8988T (cell line): ENCODE measurements at regions not wholly inside any gene's neighbourhood (a gene's known extent, or its start where the extent isn't known, plus 50 kb on each side); places are given as distances from the start of the nearest gene placed in this dataset.

ENCODE experiments used
- DNase-seq: peaks from one replicate; pipeline ENCODE4 v3.0.0; 2011

DNA sequence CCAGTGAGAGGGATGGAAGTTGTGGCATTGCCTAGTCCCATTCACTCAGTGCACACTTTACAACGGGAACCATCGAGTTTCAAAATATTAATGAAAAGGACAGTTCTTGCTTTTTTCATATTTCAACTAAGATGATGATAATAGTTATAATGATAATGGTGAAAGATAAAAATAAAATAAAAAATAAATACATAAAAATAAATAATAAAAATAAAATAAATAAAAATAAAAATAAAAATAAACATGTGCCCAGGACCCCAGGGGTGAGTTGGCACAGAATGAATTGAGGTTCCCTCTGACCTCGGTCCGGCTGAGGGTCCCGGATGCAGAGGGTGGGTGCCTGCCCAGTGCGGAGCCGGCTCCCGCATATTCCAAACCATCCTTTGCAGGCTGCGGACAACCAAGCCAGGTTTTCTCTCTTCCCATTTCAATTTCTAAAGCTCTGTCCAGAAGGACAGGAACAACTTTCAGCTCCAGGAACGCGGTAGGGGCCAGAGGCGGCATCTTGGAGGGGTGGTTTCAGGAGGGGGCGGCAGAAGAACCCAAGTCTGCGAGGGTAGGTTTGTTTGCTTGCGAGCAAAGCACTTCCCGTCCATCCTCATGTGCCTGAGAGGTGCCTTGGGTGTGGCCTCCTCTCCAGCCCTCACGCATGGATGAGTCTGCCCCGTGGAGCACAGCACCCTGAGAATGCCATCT is 236.8 kb downstream of the DLL1 start:
- DNase-seq = no peak

DNA sequence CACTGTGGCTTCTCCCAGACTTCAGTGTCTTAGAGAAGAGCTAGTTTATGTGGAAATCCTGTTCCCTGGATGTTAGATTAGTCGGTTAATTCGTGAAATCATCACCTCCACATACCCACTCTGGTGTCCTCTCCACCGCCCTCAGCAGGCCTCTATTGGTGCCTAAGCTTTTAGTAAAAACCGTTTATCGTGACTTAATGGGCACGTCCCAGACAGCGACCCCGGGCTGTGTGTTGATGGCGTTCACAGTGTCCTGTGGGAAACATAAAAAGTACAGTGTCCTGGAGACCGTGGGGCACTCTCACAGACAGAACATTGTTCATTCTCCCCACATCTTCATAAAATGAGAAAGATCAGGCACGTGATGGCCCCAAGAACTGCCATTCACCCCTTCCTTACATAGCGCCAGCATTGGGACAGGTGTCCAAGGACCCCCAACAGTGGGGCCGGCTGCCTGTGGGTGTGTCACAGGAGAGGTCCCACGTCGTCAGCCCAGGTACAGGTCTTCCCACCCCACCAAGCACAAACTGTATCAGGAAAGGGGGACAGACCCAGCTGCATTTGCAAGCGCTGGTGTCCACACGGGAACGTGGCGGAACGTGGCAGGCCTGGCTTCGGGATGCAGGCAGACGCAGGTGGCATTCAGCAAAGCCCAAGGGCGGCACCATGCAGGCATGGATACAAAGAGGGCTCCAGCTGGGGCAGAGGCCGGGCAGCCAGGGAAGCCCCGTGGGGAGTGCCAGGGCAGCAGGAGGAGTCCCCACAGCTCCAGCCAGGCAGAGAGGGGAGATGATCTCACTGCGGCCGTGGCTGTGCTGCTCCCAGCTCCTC is 237.7 kb downstream of the DLL1 start:
- no peak for DNase-seq

DNA sequence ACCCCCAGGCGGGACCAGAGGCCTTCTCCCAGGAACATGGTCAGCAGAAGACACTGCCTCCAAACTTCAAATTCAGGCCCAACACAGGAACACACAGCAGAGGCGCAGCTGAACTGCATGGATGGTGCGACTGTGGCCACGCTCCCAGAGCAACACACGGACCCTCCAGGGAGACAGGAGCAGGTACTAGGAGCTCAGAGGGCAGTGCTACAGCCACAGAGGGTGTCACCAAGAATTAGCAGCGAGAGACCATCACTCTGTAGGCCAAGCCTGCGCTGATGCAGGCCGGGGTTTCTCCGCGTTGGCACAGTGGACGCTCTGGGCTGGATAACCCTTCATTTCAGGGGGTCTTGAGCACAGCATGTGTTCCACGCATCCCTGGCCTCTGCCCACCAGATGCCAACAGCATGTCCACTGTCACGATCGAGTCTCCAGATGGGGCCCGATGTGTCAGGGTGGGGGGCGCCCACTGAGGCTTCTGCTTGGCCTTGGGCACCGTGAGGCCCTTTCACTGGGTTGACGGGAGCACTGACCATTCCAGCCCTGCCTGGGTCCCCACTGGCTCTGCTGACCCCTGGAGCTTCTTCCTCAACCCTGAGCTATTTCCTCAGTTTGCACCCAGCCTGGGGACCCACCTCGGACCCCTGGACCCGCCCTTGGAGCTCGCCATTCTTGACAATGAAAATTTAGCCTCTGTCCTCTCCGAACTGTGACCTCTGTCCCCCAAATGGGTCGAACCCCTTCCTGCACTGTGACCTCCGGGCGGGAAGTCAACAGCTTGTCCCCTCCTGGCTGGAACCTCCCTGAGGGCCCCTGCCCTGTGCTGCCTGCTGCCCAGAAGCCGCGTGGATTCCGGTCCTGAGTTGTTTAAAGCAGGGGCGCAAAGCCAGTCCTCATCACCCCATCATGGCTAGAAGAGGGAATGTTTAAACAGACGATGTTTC is 239.4 kb downstream of the DLL1 start:
- no peak for DNase-seq

DNA sequence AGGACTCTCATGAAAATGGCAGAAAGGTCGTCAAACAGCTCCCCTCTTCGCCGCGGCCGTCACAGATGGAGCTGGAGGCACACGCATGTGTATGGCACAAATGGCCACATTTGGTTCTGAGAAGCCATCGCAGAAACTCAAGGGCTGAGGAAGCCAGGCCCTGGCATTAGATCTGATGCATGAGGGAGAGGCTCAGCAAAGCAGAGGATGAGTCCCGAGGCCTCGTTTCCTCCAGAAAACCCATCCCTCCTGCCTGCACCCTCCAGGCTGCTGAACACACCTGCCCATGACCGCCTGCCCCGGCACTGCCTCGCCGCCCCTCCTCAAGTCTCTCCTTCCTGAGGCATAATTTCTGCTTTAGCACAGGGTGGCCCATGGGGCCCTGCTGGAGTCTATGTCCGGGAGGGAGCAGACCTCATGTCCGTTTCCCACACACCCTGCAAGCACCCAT is 240.3 kb downstream of the DLL1 start:
- no peak for DNase-seq

DNA sequence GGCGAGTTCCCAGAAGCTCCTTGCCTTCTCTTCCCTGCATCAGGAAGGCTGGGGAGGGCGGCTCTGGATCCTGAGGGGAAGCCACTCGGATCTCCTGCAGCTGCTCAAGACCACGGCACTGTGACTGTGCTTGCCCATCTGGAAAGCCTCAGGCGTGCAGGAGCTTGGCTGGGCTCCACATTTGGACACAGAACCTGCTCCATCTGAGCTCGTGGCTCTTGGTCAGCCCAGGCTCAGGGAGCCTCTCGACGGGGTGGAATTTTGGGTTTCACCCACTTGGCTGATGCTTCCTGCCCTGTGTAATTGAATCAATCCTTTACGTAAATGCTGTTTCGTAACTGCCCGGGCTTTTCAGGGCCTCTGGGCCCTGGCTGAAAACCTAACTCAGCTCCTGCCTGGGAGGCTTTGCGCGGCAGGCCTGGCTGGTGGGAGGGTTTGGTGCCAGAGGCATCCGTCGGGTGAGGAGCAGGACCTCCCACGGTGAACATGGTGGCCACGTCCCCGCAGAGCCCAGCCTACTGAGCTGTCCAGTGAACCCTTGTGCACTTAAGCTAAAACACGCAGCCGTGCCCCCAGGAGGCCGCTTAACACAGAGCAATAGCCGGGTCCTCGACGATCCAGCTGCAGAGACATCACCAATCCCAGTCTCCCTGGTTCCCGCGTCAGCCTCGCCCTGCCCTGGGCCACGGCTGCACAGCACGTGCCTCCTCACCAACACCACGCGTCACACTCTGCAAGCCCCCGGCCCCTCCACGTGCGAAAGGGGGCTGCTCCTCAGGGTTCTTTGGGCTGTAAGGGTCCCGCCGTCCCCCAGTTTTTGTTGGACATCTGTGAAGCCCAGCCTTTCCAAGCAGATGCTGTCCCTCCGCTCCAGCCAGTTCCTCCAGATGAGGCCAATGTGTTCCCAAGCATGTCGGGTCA is 241.0 kb downstream of the DLL1 start:
- no peak for DNase-seq

DNA sequence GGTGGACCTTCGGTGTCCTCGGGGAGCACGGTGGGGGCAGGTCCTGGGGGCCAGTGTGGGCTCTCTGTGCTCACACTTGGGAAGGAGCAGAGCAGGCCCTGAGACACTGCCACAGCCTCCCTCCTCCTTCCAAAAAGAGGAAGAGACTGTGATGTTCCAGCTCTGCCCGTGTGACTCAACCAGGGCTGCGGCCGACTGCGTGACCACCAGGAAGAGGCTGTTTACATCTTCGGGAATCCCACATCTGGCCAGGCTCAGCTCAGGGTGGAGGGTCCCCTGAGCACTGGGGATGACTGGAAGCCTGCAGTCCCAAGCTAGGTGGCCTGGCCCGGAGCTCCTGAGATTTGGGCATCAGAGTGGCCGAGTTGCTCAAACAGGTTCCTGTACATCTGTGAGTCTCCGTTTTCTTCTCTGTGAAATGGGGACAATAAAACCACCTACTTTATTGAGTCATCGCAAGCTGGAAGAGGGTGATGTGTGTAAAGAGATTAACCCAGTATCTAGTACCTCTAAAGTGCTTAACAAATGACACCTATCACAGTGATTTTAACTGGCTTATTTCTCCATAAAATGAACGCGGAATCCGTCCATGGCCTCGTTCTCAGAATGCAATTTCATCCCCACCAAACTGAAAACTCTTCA is 242.1 kb downstream of the DLL1 start:
- no peak for DNase-seq

DNA sequence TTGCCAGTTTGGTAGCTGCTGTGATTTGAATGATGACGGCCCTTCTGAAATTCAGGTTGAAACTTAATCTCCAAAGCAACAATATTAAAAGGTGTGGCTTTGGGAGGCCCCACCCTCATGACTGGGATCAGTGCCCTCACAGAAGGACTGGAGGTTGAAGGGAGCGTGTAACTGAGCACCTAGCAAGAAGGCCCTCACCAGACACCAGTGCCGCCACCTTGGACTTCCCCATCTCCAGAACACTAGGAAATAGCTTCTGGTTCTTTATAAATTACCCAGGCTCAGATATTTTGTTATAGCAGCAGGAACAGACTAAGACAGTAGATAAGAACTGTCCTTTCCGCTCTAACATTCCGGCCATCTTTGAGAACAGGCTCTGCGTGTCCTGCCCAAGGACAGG is 243.1 kb downstream of the DLL1 start:
- DNase-seq = no peak

DNA sequence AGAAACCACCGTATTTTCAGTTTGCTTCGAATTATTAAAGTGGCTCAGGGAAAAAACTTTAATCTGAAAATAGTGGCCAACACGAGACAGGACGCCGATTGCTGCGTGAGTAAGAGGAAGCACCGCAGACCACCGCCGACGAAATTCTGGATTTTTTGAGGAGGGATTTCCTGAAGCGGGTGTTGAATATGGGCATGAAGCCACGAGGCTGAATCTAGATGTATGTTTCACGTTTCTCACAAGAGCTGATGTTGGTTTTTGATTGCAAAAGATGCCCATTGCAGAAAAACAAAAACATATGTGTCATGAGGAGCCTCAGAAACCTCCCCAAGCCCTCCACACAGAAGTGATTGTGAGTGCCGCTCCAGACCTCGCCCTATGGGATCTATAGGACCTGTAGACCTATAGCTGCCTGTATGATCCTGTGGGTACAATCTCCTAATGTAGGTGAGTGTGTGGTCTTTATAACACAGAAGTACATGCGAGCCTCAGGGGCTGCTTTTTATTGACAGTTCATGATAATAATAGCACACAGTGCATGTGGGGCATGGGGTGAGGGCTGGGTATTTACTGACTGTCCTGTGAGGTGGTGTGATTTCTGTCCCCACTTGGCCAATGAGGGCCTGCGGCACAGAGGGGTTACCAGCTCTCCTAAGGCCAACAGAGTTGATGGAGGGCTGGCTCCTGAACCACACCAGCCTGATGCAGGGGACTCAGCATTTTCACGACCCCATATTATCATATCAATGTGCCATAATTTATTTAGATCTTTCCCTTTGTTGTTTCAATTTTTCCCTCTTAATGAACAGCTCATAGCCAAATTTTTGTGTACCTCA is 243.9 kb downstream of the DLL1 start:
- DNase-seq = no peak

DNA sequence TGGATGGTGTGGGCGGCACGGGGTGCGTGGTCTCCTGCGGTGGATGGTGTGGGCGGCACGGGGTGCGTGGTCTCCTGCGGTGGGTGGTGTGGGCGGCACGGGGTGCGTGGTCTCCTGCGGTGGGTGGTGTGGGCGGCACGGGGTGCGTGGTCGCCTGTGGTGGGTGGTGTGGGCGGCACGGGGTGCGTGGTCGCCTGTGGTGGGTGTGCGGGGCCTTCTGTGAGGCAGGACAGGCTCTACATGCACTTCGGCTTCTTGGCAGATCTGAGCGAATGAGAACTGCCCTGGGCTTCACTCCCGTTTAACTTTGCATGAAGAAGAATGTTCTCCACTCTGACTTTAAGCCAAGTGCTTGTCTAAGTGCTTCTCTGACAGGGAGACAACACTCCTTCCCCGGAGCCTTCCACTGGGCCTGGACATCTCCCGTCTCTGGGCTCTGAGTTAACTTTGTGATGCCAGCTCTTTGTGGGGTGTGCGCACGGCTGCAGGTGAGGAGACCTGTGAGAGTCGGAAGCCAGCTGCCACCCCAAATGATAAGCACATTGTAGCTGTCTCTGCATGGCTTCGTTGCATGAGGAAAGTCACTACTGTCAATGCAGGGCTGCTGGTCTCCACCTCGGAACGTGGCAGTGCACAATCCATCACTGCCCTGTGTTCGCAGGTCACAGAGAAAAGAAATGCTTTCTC is 244.8 kb downstream of the DLL1 start:
- DNase-seq = no peak

DNA sequence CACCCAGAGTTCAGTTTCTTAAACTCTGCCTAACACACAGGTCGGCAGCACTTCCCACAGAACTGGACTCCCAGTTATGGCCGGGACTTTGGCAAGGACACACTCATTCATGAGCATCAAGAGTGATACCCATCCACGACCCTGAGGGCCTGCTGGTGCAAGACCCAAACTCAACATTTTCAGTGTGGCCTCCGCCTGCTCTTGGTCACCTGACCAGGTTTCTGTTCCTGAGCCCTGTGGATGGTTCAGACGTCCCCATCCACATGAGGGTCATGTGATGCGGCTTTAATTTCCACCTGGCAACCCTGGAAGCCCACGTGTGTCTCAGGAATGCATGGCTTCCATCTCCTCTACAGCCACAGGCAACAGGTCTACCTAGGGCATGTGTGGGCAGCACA is 245.3 kb downstream of the DLL1 start:
- DNase-seq = no peak

DNA sequence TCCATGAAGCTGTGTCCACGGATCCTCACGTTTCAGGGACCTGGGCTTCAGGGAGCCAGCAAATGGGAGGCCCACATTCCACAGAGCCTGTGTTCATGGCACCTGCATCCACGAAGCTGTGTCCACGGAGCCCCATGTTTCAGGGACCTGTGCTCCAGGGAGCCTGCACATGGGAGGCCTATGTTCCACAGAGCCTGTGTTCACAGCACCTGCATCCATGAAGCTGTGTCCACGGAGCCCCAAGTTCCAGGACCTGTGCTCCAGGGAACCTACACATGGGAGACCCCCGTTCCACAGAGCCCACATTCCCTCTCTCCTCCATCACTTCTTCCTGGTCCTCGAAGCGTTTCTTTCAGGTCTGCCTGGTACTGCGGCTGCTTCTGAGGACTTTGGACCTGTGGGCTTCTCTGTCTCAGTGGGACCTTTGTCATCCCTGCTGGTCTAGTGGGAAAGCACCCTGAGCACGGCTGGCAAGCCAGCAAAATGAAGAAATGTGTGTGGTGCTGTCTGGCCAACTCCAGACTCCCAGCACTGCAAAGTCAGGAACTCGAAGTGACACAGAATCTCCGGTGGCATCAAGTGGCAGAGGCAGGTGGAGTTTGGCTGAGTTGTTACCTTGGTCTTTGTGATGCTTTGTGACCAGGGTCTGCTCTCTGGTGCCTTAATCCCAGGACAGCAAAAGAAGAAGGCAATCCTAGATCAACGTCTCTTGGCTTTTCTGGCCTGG is 245.9 kb downstream of the DLL1 start:
- DNase-seq = no peak

DNA sequence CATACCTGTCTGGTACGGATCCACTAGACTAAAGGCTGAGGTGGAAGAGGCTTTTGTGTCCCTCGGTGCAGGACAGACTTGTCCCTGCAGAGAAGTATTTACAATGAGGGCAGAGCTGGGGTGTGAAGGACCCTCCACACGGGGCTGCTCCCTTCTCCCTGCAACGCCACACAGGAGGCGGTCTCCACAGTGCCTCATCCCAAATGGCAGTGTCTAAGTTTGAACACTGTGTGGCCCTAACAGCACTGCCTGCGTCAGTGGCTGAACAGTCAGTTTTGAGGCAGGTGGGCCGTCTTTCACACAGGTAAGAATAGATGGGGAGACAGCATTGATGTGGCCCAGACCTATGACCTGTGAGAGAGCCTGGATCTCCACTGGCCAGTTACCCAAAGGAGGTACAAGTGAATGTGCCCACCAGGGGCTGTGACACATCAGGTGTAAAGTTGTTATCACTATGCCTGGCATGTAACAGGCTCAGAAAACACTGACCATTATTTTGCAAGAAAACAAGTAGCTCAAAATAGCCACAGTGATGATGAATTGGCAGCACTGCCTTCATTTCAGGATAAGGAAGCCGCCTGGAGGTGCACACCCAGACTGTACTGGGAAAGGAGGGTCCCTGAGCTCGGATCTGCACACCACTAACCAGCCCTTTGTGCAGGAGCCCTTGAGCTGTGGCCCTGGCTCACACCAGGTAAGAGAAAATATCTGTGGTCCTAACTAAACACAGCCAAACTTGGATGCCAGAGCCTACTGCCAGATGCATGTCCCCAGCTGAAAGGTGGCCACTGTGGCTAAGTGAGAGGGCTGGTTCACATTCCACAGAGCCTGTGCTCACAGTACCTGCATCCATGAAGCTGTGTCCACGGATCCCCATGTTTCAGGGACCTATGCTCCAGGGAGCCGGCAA is 246.7 kb downstream of the DLL1 start:
- DNase-seq = no peak

DNA sequence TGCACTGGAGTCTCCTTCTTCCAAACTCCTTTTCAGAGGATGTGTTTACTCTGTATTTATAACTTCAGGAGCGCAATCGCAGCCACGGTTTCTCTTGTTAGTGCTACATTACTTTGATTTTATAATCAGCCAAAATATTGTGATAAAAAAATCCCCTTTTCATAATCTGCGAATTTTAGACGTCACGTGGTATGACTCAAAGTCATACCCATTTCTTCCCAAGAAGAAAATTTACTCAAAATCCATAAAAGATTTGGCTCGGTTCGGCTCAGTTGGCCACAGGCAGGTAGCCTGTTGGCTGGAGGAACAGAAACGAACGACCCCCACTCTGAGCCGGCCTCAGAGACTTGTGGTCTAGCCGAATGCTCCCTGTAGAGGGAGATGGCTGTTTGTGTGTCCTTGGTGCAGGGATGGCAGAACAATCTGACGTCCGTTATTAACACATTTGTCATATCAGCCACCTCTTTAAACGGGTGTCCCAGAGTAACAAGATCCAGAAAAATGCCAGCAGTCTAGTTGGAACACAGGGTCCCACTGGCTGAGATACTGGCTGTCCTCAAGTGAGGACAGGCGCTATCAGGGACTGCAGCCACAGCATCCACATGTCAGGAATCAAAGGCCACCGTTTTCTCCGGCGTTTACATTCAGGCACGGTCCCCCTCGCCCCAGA is 247.6 kb downstream of the DLL1 start:
- no peak for DNase-seq

DNA sequence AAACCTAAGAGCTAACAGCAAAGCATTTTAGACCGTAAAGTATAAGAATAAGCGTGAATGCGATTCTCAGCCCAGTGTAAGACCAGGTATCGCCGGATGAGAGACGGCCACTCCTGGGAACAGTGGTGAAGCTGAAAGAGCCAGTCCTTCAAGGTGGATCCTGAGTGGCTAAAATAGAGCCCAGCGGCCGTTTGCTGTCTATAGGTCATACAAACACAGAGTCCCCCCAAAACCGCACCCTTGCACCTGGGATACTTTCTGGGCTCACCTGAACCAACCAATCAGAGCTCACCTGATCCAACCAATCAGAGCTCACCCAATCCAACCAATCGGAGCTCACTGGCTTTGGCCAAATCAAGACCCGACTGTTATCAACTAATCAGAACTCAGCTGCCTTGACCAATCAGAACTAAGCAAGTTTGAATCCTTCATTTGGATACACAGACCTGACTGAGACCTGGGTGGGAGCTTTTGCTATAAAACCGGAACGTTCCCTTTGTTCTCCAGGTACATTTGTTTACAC is 248.2 kb downstream of the DLL1 start:
- no peak for DNase-seq

DNA sequence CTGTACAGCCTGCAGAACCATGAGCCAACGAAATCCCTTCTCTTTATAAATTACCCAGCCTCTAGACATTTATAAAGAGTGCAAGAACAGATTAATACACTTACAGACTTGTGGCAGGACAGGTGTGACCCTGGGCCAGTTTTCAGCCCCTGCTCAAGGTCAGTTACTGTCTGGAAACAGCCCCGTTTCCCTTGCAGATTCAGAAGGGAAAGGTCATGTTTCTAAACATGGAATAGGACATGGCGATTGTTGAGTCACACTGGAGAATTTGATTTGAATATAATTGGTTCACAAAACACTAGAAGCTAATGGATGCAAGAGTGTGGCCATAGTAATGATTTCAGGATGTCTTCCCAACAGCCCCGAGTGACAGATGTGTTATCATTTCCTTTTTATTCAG is 248.8 kb downstream of the DLL1 start:
- no peak for DNase-seq

DNA sequence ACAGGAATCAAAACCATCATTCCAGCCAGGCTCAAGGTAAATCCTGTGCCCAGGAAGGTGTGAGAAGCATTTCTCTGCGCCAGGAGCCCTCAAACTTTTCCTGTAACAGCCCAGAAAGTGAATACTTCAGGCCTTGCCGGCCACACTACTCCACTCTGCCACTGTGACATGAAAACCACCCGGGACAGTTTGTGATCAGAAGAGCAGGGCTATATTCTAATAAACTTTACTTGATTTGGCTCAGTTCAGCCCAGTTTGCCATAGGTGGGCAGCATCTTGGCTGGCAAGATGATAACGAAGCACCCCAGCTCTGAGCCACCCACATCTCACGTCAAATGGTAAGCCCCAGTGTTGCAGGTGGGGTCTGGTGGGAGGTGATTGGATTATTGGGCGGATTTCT is 249.4 kb downstream of the DLL1 start:
- no peak for DNase-seq

DNA sequence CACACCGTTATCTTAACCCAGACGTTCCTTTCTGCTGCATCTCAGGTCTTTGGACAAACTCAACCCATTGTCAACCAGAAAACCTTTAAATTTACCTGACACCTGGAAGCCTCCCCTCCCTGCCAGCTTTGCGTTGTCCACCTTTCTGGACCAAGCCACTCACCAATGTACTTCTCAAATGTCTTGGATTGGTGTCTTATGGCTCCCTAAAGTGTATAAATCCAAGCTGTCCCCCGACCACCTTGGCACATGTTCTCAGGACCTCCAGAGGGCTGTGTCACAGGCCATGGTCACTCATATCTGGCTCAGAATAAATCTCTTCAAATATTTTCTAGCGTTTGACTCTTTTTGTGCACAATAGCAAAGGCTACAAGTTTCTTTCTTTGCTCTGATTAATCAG is 250.0 kb downstream of the DLL1 start:
- no peak for DNase-seq

DNA sequence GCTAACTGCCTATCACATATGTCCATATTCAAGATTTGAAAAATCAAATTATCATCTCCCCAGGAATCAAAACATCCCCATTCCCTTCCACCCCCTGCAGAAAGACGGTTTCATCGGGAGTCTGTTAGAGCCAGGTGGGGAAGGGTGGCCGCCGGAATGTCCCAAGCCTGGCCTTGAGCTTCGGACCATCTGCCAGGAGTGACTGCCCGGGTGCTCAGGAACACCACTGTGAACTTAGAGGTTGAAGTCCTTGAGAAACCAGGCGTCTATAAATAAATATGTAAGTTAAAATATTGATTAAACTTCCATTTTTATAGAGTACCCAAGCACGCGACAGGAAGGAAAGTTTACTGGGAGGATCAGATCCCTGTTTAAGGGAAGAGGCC is 250.8 kb downstream of the DLL1 start:
- no peak for DNase-seq
